ENCODE measurements at regions not wholly inside any gene's neighbourhood (a gene's known extent, or its start where the extent isn't known, plus 50 kb on each side); places are given as distances from the start of the nearest gene placed in this dataset.
"Not testable (repeated sequence)": the region's sequence is repeated elsewhere in the genome, so short reads cannot be mapped to it uniquely, and the experiment has no call there.

- no peak for DNase-seq
Observed at GRCh38 chr16:85222155-85222863, 110.0 kb upstream of the CIBAR2 start.

GRCh38 chr16:85225257-85225656 is 113.0 kb upstream of the CIBAR2 start:
- DNase-seq, result no peak

GRCh38 chr16:85225721-85226120 is 113.4 kb upstream of the CIBAR2 start:
- no peak for DNase-seq

GRCh38 chr16:85227084-85227945 is 115.0 kb upstream of the CIBAR2 start:
- peak; percentile 79 for DNase-seq

GRCh38 chr16:85227946-85228862 is 115.9 kb upstream of the CIBAR2 start:
- peak; percentile 46 for DNase-seq

GRCh38 chr16:85228970-85229430 is 116.7 kb upstream of the CIBAR2 start:
- no peak for DNase-seq

GRCh38 chr16:85229869-85230462 is 117.7 kb upstream of the CIBAR2 start:
- no peak for DNase-seq

- not testable (repeated sequence) for DNase-seq
Observed at GRCh38 chr16:85230764-85231383, 118.6 kb upstream of the CIBAR2 start.

GRCh38 chr16:85231959-85232358 is 119.7 kb upstream of the CIBAR2 start:
- DNase-seq, result no peak

GRCh38 chr16:85232369-85233142 is 120.3 kb upstream of the CIBAR2 start:
- no peak for DNase-seq

- no peak for DNase-seq
Observed at GRCh38 chr16:85233516-85233915, 121.2 kb upstream of the CIBAR2 start.

GRCh38 chr16:85234310-85235204 is 122.3 kb upstream of the CIBAR2 start:
- no peak for DNase-seq

- no peak for DNase-seq
Observed at GRCh38 chr16:85235991-85236817, 123.9 kb upstream of the CIBAR2 start.

GRCh38 chr16:85236818-85237150 is 124.5 kb upstream of the CIBAR2 start:
- DNase-seq, result no peak

- DNase-seq, result no peak
Observed at GRCh38 chr16:85237817-85238216, 125.5 kb upstream of the CIBAR2 start.

- DNase-seq, result no peak
Observed at GRCh38 chr16:85238233-85238647, 126.0 kb upstream of the CIBAR2 start.

- no peak for DNase-seq
Observed at GRCh38 chr16:85239239-85239638, 127.0 kb upstream of the CIBAR2 start.

GRCh38 chr16:85239871-85240270 is 127.6 kb upstream of the CIBAR2 start:
- DNase-seq, result no peak

Measured in NCI-H510A treated with DMSO at 0.1 percent for 48 hours (cell line).